SKM-1 (cell line): ENCODE measurements at regions not wholly inside any gene's neighbourhood (a gene's known extent, or its start where the extent isn't known, plus 50 kb on each side); places are given as distances from the start of the nearest gene placed in this dataset.
A peak's percentile ranks its signal among the peaks of the same experiment; 100 is the strongest.

Experiments
- DNase-seq: peaks from one replicate; lab custom pipeline; 2025; ENCODE audit not compliant: unreplicated experiment; lab: John Stamatoyannopoulos, UW

DNA sequence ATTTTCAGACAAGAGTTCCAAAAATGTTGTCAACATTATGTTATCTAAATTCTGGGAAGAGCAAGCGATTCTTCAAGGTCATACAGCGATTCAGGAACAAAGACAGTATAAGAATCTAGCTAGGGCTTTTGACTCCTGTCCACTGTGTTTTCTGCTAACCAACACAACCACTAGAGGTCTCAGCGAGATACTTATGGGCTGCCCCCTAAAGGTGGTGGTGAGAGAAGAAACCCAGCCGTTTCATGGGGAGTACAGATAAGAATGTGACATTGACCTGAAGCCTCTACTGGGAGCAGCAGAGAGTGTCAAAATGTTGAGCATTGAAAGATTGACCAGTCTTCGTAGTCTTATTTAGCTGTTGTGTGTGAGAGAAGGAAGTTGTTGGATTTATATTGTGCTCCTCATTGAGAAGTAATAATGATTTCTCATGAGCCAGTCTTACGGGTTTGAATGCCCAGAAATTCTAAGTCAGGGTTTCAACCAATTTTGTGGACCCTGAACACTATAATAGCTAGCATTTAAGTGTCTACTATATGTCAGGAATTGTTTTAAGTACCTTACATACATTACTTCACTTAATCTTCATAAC is 168.3 kb downstream of the SPRY1 start:
- DNase-seq: peak; percentile 79

DNA sequence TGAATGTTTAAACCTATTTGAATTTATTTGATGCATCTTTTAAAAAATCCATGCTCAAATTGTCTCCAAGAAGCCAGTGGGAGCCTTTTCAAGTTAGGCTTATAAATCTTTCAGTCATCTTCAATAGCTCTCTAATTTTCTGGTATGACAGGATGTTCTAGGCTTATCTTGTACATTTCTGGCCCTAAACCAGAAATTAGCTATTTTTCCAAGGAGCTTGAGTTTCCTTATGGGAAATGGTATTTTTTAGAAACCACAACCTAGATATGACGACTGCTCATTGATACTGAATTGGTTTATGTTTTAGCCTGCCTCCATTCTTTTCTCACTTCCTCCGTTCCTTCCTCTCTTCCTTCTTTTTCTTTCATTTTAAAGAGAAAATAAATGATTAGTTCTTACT is 172.3 kb downstream of the SPRY1 start:
- DNase-seq: no peak

DNA sequence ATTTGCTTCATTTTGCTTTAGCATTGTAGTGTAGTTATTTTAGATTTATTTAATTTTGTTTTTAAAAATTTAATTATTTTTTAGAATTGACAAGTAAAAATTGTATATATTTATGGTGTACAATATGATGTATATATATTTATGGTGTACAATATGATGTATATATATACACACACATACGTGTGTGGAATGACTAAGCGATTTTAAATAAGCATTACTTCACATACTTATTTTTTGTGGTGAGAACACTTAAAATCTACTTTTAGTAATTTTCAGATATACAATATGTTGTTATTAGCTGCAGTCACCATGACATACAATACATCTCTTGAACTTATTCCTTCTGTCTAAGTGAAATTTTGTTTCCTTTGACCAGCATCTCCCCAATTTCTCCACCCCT is 172.9 kb downstream of the SPRY1 start:
- DNase-seq: no peak

DNA sequence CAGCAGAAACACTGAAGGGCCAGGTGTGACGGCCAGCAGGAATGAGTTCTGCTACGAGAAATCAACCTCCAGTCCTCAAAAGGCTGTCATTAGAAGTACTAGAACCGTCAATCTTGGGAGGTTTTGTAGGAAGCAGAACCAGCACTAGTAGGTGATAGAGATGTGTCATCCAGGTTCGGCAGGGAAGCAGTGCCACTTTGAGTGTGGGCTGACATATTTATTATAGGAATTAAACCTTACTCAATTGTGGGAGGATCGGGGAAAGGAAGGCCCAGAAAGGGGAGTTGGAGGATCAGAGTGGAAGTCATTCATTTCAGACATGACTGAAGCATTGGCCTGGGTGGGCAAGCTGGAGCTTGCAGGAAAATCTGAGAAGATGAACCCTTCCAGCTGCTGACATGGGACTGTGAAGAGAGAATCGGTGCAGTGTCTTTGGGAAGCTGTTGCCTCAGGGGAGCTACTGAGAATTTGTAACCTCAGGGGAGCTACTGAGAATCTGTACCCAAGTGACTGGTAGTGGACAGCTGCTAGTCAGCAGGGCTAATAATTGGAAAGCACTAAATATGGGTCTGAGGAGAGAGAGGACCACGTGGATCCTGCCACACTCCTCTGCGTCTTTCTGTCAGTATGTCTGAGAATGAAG is 177.4 kb downstream of the SPRY1 start:
- DNase-seq: no peak

DNA sequence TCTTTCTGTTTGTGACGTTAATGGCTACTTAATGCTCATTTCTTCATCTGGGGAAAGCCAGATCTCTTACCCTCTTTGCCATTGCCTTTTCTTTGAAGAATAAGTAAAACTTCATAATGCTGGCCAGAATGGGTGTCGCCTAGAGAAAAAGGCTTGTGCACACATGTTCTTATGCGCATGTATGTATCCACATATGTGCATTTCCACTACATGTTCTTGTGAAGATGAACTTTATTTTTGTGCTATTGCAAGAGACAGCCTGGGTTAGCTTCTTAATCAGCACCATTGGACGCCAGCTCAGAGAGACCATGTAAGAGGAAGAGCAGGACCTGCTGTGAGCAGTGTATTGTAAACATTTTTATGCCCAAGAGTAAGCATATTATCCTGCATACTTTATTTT is 178.7 kb downstream of the SPRY1 start:
- DNase-seq: no peak

DNA sequence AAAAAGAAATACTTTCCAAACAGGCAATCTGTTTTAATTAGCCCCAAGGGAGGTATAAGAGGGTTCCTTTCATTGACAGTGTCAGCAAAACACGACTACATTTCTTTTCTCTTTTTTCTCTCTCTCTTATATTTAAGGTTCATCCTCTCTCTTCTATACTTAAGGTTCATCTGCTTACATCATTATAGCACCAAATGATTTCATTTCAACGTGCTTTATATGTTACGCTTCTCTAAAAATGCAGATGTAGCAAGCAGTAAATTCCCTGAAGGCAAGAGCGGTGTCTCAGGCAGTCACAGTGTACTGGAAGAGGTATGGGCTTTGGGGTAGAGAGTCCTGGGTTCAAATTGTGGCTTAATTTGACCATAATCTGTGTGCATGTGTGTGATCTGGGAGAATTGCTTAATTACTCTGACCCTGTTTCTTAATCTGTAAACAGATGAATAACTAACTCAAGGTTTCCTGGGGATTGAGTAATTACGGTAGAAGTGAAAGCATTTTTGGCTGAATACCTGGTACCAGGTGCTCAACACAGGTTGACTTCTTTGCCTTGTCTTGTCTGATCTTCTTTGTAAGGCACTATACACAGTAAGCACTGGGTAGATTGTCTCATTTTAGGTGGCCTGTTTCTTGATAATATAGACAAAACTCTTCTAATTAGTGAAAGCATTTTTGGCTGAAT is 180.8 kb downstream of the SPRY1 start:
- no peak for DNase-seq

DNA sequence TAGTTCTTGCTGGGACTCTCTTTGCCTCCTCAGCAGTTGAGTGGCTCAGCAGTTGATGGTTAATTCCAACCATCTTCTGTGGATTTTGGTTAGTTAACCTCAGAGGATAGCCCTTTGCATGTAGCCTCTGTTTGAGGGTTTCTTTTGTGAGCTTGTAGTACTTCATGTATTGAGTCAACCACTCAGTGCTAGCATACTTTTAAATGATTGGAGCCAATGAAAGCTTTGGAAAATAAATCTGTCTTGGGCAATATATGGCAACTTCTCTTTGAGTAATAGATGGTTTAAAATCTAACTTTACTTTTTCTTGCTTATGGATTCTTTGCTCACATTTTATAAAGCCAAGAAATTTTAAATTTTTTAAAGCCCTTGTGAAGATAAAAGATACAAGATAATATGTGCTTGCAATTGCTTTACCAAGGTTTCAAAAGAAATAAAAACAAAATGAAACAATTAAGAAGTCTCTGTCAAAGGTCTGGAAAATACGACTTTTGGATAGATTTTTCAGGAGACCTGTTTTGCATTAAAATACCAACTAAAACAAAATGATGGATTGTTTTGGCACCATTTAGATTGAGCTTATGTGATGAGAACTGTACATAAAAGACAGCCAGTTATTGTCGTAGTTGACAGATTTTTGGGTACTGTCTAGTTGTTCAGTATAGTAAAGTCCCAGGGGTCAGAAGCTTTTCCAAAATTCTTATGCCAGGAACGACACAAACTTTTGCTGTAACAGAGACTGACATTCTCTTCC is 181.9 kb downstream of the SPRY1 start:
- DNase-seq: no peak

DNA sequence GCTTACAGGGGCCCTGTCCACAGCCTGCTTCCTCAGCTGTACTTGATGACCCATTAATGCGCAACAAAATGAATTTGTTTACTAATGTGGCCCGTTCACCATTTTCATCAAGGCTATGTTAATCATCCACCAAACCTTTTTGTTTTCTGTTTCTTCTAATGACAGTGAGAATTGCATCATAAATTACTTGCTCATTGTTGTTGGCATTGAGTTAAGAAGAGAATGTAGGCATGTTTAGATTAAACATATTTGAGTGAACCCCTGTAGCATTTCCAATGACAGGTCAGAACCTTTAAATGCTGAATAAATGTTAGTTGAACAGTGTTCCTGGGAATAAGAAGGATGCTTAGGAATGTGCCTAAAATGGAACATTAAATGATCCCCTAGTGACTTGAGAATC is 183.4 kb downstream of the SPRY1 start:
- DNase-seq: no peak

DNA sequence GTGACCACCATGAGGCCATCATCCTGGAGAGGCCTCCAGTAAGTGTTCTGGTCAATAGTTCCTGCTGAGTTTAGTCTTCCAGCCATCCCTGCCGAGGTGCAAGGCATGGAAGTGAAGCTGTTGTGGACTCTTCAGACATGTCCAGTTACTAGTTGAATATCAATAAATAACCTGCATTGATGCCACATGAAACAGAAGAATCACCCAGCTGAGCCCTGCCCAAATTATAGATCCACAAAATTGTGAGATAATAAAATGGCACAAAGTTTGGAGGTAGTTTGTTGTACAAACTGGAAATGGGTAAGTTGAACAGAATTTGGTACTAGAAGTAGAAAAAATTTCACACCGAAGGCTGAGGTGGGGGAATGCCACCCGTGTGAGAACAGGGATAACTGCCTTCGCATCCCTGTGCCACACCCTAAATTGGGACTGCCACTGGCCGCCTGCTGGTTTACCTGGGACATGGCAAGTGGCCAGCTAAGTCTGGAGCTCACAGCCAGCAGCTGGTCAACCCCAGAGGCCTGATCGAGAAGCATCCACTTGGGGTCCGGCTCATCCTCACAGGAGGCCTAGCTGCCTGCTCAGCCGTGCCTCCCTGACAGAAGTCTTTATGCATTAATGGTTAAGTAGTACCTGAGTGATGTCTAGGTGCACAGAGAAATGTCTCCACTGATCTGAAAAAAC is 184.5 kb downstream of the SPRY1 start:
- DNase-seq: no peak

DNA sequence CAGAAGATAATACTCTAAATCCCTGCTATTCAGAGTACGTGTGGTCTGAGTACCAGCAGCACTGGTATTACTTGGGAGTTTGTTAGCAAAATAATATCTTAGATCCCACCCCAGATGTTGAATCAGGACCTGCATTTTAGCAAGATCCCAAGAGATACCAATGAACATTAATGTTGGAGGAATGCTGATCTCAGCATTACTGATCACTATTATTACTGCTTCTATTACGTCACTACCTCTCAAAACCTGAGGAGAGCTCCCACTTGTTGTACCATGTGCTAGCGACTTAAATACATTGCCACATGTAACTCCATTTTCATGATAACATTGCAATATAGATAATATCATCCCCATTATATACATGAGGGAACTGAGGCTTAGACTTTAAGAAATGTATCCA is 185.2 kb downstream of the SPRY1 start:
- DNase-seq: no peak

DNA sequence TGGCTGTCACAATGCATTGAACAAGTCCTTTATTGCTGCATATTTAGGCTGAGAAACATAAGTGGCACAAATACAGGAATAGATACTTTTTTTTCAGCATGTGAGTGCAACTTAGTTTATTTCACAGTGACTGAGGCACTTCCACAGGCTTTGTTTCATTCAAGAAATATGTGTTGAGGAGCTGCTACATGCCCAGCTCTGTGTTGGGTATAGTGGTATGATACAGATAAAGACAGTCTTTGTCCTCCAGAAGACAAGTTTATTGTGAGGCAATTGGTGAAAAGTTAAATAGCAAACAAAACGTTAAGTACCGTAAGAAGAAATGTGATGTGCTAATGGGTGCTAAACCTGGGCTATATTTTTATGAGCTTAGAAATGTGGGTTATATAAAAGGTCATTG is 186.4 kb downstream of the SPRY1 start:
- no peak for DNase-seq

DNA sequence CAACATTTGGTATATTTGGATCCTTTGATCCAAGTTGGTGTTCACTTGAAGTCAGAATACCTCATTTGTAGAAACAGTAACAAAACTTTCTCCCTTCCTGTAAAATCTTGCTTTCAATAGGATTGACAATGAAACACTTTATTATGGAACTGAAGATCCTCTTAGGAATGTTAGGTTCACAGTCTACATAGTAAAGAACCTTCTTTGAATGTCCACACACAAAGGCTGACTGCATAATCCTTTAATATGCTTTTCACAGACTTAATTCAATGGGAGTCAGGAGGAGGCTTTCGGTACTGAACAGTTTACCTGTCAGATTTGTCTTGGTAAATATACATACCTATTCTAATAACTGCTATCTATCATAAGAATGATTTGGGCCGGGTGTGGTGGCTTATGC is 188.5 kb downstream of the SPRY1 start:
- no peak for DNase-seq

DNA sequence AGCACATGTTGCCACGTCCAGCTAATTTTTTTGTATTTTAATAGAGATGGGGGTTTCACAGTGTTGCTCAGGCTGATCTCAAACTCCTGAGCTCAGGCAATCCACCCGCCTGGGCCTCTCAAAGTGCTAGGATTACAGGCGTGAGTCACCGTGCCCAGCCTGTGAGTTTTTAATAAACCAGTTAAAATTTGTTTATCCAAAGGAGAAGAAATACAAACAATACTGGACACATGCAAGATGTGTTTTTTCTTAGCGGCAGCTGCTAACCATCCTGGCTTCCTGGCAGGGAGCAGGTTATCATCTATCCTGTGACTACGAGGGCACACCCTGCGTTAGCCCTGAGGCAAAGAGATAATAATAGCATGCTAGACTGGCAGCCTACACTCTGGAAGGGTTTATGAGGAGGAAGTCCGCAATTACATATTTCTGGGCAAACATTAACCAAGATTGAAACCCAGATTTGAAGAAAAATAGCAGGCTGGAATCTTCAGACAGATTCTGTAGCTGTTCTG is 191.4 kb downstream of the SPRY1 start:
- DNase-seq: no peak

DNA sequence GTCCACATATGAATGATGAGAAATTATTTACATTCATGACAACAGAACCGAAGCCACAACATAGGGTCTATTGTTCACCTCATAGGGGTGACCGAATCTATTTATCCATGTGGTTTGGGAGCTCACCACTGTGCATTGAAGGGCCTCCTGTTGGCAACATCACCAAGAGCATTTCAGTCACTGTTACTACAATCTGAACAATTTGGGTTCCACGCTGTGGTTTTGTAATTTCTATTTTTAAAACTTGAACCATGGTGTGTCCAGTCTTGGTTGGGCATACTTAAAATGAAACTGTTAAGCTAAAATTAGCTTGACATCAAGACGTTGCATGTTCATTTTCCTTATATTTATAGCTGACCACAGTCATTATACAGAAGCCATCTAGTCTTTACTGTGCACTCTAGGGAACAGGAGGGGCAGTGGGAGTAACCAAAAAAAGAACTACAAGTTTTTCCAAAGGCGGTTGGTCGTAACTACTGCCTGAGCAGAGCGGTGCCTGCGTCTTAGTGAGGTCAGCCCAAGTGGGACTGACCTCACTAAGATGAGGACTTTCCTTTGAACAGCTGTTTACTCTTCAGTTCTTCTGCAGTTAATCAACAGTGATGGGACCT is 192.1 kb downstream of the SPRY1 start:
- DNase-seq: peak; percentile 15

DNA sequence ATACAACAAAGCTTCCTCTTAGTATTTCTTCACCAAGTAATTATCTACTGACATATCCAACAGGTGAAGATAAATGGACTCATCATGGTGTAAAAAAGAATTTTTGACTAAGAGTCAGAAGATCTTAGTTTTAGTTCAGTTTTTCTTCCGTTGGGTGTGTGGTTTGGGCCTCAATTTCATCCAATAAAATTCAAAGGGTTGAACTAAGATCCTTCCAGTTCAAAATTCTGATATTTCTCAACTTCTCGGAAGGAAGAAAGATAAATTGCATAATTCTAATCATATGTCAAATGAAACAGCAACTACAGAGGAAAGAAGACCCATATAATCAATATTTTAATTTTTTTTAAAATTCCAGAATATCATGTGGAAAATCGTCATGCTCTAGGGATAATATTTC is 192.7 kb downstream of the SPRY1 start:
- no peak for DNase-seq

DNA sequence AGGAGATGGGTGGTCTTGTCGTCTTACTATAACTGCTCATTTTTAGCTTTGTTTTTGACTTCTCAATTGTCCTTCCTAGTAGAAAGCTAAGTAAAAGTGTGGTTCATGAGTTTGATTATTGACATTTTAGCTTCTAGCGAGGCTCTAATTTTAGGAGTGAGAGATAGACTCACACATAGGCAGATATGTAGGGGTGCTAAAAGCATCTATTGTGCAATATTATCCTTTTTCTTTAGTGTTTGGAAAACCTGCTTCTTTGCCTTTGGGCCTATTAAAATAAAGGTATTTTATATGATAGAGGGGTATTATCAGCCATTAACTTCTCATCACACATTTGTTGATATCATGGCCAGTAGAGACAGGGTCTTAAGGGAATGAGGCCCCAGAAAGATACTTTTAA is 195.3 kb downstream of the SPRY1 start:
- DNase-seq: no peak

DNA sequence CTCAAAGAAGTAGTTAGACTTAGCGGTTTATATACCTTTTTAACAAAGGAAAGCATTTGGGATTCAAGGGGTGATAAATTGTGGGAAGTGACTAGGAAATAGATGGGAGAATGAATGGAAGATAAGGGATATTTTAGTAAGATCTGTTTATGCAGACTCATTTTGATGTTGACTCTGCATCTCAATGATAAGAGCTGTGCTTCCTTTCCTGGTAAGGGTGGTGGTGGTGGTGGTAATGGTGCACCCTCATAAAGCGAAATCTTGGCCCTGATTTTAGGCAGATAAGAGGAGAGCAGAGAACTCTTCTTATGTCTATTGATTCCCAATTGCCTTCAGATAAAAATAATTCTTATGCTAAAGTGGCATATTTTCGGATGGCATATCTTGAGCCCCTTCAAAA is 197.1 kb downstream of the SPRY1 start:
- DNase-seq: no peak

DNA sequence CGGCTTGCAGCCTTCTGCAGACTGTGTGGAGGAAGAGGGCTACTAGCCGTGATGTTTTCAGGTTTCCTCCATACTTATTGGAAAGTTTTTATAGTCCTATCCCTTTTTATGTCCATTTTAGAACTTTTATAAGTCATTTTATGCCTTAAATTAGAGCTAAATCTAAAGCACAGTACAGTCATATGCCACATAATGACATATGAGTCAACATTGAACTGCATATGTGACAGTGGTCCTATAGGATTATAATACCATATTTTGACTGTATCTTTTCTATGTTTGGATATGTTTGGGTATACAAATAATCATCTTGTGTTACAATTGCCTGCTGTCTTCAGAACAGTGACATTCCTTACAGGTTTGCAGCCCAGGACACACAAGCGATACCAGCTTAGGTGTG is 200.2 kb downstream of the SPRY1 start:
- DNase-seq: no peak

DNA sequence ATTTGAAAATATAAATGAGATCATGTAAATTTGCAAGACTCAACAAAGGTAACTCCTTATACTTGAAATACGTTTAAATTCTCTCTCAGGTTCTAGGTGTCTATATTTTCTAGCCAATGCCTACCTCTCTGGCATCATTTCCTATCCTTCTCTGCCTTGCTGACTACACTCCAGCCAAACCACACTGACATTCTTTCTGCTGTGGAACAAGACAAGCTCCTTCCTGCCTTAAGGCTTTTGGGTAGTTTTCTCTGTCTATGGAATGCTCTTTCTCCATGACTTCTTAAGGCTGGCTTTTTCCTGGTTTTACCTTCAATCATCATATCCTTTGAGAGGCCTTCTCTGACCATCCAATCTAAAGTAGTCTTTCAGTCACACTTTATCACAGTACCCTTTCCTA is 201.0 kb downstream of the SPRY1 start:
- no peak for DNase-seq

DNA sequence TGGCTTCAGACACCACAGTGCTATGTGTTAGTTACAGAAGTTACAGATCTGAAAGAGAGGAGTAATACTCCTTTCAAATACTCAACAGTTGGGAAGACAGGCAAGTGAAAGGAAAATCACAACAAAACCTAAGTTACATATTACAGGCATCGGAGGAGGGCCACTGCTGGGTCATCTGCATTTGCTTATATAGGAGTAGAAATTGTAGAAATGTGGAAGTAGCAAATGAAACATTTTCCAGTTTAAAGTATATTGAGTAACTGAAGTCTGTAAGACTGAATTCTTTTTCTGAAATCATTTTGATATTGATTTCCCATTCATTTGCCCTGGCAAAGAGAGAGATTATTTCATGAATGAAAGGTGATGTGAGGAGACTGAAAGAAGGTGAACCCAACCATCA is 201.7 kb downstream of the SPRY1 start:
- DNase-seq: no peak
